HG03135 (cell line): ENCODE measurements at regions not wholly inside any gene's neighbourhood (a gene's known extent, or its start where the extent isn't known, plus 50 kb on each side); places are given as distances from the start of the nearest gene placed in this dataset.

Experiments
- ATAC-seq: cut with Tn5 transposase; IDR thresholded peaks from one replicate; pipeline ENCODE4 v1.9.1; 2021; ENCODE audit warnings: mild to moderate bottlenecking, moderate library complexity; ENCODE audit not compliant: unreplicated experiment

GRCh38 chr5:8314965-8315364 lies 446.0 kb downstream of the MTRR start:
- ATAC-seq: no peak

- no peak for ATAC-seq
Observed at GRCh38 chr5:8316608-8317280, 447.8 kb downstream of the MTRR start.

DNA sequence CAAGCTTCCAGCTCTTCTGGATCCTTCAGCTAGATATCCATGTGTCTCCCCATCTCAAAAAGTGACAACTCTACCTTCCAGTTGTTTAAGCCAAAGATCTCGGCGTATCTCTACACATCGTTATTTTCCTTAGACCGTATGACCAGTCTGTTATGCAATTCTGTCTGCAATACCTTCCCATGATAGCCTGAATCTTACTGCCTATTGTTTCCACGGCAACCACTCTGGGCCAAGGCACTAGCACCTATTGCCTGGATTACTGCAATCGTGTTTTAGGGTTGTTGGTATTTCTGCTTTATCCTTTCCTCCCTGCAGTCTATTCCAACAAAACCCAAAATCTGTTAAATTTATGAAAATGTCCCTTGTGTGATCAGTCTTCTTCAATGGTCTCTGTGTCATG lies 448.4 kb downstream of the MTRR start:
- no peak for ATAC-seq

DNA sequence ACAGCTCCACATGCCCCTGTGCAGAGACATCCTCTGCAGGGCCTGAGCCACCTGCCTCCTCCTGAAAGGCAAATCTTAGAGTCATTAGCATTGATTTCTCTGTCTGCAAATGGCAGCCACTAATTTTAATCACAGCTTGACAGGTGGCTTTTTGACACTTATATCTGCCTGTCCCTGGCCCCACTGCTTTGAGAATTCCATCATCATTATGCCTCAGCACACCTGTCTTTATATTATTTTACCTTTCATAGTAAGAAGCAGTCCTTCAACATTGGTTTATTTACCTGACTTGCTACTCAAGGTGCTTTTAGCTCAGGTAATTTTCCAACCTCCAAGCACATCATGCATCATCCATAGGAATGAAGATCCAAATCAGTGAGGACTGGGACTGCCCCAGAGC lies 451.3 kb downstream of the MTRR start:
- no peak for ATAC-seq

DNA sequence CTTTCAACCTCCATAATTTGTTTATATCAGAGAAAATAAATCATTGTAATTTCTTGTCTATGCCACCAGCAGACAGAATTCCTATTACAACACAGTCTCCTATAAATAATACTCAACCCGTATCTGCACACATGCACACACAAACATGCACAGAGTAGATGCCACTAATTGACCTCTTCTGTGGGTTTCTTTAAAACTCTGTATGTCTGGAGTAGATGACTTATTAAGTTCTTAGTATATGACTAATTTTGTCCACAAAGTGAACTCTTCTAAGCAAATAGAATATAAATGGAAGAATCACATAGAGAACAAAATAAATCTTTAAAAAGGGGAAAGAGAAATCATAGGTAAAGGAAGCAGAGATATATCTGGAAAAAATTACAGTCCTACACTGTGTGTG lies 452.3 kb downstream of the MTRR start:
- ATAC-seq: no peak

GRCh38 chr5:8322484-8322883 lies 453.5 kb downstream of the MTRR start:
- ATAC-seq: no peak

DNA sequence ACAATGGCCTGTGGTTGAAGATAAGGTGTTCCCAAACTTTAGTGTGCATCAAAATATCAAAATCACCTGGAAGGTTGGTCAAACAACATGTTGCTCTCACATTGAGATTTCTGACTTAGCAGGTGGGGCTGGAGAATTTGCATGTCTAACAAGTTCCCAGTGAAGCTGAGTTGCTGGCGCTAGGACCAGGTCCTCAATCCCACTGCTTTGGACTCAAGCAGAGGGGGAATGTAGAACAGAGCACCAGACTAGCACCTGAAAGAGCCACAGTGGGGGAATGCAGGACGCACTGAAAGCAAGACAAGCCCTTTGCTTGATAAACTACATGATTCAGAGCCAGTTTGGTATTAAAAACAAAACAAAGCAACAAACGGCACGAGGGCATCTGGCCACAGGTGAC lies 458.1 kb downstream of the MTRR start:
- no peak for ATAC-seq

DNA sequence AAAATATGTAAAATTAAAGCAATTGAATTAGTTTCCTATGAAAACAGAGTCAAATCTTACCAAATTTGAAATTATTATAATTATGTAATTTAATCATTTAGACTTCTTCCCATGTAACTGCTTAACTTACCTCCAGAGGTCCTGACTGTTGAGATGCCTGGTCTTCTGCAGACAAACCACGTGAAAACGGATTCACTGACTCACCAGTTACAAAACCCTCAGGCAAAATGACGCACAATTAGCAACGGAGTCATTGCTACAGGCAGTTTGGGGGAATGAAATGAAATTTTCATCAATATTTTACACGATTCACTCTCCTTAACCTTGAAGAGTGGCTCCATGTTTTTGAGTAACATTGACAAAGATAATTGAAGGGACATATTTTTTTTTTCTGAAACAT lies 460.8 kb downstream of the MTRR start:
- ATAC-seq: no peak

DNA sequence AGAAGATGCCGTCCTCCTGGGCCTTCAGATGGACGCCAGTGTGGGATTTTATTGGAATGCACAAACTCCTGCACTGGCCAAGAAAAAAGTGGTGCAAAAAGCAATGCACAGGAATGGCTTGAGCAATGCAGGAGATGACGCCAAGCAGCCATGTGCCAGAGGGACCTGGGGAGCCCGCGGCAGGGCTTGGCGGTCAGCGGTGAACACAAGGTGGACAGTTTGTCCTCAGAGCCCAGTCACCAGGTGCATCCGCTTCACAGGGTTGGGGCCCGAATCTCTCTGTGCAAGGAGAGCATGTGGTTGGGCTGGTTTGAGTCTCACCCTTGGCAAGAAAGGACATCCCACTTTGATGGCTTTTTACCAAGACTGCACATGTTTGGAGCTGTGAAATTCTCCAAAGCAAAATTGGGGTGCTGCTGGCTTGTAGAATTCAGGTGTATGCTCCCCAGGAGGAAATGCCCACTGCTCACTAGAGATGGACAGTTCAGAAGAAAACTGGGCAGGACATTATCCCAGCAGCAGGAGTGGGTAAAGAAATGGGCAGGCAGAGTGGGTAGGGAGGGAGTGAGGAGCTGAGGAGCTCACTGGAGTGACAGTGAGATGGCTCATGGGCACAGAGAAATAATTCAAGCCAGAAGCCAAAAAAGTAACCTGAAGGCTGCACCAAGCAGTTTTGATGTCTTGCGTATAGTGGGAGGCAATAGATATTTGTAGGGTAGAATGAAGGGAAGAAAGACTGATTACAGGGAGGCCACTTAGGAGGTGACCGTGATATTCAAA lies 463.9 kb downstream of the MTRR start:
- no peak for ATAC-seq

GRCh38 chr5:8333485-8333884 lies 464.5 kb downstream of the MTRR start:
- no peak for ATAC-seq

DNA sequence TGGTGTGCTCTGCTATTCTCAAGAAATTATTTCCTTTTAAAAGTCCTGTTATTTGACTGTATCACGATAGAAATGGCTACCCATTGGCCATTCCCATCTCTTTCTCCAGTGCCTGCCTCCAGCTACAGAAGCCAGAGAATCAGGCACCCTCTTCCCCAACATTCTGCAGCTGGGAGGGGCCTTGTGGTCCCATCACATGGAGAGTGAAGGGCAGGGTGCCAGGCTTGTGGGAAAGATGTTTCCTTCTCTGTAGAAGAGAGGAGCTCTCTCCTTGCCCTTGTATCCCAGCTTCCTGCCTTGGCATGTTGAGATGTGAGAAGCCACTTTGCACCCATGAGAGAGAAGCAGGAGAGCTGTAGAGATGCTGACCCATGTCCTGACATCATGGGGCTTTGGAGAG lies 465.0 kb downstream of the MTRR start:
- ATAC-seq: no peak

DNA sequence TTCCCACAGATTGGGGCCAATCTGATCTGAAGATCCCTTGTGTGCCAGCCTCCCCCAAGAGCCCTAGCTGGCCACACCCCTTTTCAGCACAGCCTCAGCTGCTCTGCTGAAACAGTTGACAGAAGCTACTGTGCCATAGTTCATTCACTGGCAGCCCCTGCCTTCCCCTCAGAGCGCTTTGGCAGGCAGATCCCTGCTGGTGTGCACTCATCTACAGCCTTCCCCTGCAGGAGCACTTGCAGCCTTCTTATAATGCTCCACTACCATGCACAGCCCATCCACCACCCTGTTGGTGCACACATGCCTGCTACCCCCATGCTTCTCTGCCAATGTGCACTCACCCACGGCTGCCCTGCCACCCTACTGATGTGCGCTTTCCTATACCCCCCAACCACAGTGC lies 471.3 kb downstream of the MTRR start:
- ATAC-seq: no peak

DNA sequence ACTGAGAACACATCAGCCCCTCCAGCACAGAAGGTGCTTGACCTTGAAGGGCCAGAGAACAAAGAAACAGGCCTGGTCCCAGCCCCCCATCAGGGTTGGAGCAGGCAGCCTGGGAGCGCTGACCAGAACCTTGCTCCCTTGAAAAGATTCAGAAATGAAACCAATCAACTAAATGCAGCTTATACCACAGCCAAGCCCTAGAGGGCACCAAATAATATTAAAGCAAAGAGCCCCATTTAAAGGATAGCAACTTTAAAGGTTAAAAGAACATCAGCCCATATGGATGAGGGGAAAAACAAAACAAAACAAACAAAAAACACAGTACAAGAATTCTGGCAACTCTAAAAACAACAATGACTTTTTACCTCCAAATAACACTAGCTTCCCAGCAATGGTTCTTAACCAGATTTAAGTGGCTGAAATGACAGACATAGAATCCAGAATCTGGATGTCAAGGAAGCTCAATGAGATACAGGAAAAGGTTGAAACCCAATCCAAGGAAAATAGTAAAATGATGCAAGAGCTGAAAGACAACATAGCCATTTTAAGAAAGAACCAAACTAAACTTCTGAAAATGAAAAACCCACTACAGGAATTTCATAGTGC lies 471.9 kb downstream of the MTRR start:
- ATAC-seq: no peak

DNA sequence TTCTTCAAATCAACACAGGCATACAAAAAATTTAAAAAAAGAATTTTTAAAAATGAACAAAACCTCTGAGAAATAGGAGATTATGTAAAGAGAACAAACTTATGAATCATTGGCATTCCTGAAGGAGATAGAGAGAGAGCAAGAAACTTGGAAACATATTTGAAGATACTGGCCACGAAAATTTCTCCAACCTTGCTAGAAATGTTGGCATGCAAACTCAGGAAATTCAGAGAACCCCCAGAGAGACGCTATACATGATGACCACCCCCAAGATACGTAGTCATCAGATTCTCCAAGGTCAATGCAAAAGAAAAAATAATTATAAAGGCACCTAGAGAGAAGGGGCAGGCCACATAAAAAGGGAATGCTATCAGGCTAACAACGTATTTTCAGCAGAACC lies 472.5 kb downstream of the MTRR start:
- ATAC-seq: no peak

GRCh38 chr5:8347984-8348383 lies 479.0 kb downstream of the MTRR start:
- ATAC-seq: no peak

DNA sequence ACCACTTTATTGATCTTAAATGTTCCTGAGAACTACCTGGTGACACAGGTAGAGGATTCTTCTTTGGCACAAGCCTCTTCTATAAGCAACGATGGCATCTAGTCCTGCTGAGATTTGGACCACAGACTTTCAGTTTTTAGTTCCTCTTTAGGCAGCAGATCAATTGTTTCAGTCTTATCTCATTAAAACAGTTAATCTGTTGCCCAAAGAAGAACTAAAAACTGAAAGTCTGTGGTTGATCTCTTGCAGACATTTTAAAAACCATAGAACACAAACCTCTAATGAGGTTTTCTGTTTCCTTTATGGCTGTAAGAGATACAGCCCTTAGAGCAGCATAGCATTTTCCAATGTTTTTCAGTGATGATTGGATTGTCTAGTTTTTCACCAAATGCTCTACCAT lies 480.9 kb downstream of the MTRR start:
- ATAC-seq: peak; percentile 98

GRCh38 chr5:8350644-8351339 lies 481.8 kb downstream of the MTRR start:
- ATAC-seq: no peak

DNA sequence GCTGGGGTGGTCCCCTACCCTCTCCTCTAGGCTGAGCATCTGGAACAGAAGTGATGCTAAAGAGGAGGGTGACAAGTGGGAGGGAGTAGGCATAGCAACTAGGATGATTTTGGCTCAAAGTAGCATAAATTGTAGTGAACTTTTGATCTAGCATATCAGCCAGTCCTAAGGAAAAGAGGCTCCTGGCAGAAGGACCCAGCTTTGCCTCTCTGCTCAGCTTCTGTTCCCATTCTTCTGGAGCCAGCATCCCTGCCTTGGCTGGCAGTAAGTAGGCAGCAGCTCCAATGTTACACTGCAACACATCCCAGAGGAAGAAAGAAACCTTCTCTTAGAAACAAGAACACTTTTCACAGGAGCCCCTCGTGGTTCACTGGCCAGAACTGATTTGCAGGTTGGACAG lies 487.0 kb downstream of the MTRR start:
- no peak for ATAC-seq

GRCh38 chr5:8360012-8360411 lies 491.1 kb downstream of the MTRR start:
- ATAC-seq: no peak

- no peak for ATAC-seq
Observed at GRCh38 chr5:8362495-8362894, 493.5 kb downstream of the MTRR start.

DNA sequence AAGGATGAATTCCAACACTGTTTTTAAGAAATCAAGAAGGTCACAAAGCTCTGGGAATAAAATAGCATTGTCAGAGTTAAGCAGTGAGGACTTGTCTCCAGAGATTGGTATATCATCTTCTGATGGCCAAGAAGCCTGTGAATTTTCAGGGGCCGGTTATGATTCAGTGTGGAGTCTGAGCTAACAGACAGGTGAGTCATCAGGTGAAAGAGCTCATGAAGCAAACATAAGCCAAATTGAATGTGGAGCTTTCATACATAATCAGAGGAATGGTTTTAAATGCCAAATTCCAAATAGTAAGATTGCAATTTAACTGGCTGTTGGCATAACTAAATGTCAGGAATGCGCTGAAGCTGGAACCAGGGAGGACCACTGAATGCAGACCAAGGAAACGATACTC lies 494.2 kb downstream of the MTRR start:
- no peak for ATAC-seq

- no peak for ATAC-seq
Observed at GRCh38 chr5:8366266-8366665, 497.3 kb downstream of the MTRR start.
